GM06990 (cell line): ENCODE measurements at regions not wholly inside any gene's neighbourhood (a gene's known extent, or its start where the extent isn't known, plus 50 kb on each side); places are given as distances from the start of the nearest gene placed in this dataset.

Experiments
- DNase-seq: peaks from one replicate; pipeline ENCODE4 v3.0.0-alpha.2; 2011; ENCODE audit not compliant: insufficient read length; ENCODE audit errors: extremely low read depth
- H3K27me3 ChIP-seq: replicated peaks from 2 replicates; pipeline ENCODE4 v1.6.0; 2011; ENCODE audit warnings: low read length; ENCODE audit not compliant: control insufficient read depth, insufficient read depth
- H3K36me3 ChIP-seq: 2 replicates; pipeline ENCODE4 v1.5.1; 2011; ENCODE audit warnings: low read length; ENCODE audit not compliant: control insufficient read depth, insufficient read depth
- H3K4me3 ChIP-seq: replicated peaks from 2 replicates; pipeline ENCODE4 v1.5.1; 2011; ENCODE audit warnings: low read depth, mild to moderate bottlenecking, control low read depth, low read length
- CTCF ChIP-seq: IDR thresholded peaks from 2 replicates; pipeline ENCODE4 v1.5.1; 2011; ENCODE audit warnings: low read length, control low read depth, mild to moderate bottlenecking, inconsistent platforms; ENCODE audit not compliant: insufficient read depth, poor library complexity, severe bottlenecking

- no peak overlapping the region for H3K4me3 ChIP-seq
- no peaks in the 10 kb centered on the region for H3K27me3 ChIP-seq
- H3K36me3 ChIP-seq = no peaks in the 10 kb centered on the region
- no peak for TF ChIP-seq CTCF
- no peak for DNase-seq
Observed at GRCh38 chr4:12403175-12403574, 974.5 kb upstream of the HS3ST1 start.

GRCh38 chr4:12399781-12400180 is 971.1 kb upstream of the HS3ST1 start:
- Histone ChIP-seq H3K4me3 (no peak overlapping the region), H3K36me3 (no peaks in the 10 kb centered on the region), H3K27me3 (no peaks in the 10 kb centered on the region)
- no peak for TF ChIP-seq CTCF
- no peak for DNase-seq

GRCh38 chr4:12393631-12394262 is 965.1 kb upstream of the HS3ST1 start:
- no peak for DNase-seq
- Histone ChIP-seq H3K36me3 (no peaks in the 10 kb centered on the region), H3K4me3 (no peak overlapping the region), H3K27me3 (no peaks in the 10 kb centered on the region)
- no peak for TF ChIP-seq CTCF

GRCh38 chr4:12389604-12390003 is 960.9 kb upstream of the HS3ST1 start:
- H3K36me3 ChIP-seq = no peaks in the 10 kb centered on the region
- no peaks in the 10 kb centered on the region for H3K27me3 ChIP-seq
- no peak for DNase-seq
- TF ChIP-seq CTCF = no peak
- H3K4me3 ChIP-seq = no peak overlapping the region

- H3K4me3 ChIP-seq = no peak overlapping the region
- DNase-seq = no peak
- no peaks in the 10 kb centered on the region for H3K36me3 ChIP-seq
- TF ChIP-seq CTCF = no peak
- no peaks in the 10 kb centered on the region for H3K27me3 ChIP-seq
Observed at GRCh38 chr4:12382567-12382966, 953.9 kb upstream of the HS3ST1 start.

GRCh38 chr4:12379191-12379590 is 950.5 kb upstream of the HS3ST1 start:
- Histone ChIP-seq H3K4me3 (no peak overlapping the region), H3K36me3 (no peaks in the 10 kb centered on the region), H3K27me3 (no peaks in the 10 kb centered on the region)
- no peak for TF ChIP-seq CTCF
- DNase-seq = no peak
